Sigmoid colon (tissue), 6 donors: ENCODE measurements at regions not wholly inside any gene's neighbourhood (a gene's known extent, or its start where the extent isn't known, plus 50 kb on each side); places are given as distances from the start of the nearest gene placed in this dataset.

ENCODE experiments used
- DNase-seq: peaks from one replicate; pipeline ENCODE4 v3.0.0-alpha.2; 2019
- H3K27ac ChIP-seq, 4 donors: fragments of 200-600 bp; sonication (generic); one replicate each; pipeline ENCODE4 v1.5.1; 2016 to 2019; ENCODE audit warnings: mild to moderate bottlenecking in 1 of 4
- H3K27me3 ChIP-seq, 3 donors: fragments of 200-600 bp; sonication (generic); one replicate each; pipeline ENCODE4 v1.5.1; 2019; ENCODE audit warnings: mild to moderate bottlenecking in 1 of 3
- H3K36me3 ChIP-seq, 4 donors: fragments of 200-600 bp; sonication (generic); one replicate each; pipeline ENCODE4 v1.5.1; 2016 to 2019
- H3K4me1 ChIP-seq, 4 donors: fragments of 200-600 bp; sonication (generic); one replicate each; pipeline ENCODE4 v1.5.1; 2017 to 2019
- H3K4me3 ChIP-seq, 4 donors: fragments of 200-600 bp; sonication (generic); one replicate each; pipeline ENCODE4 v1.5.1; 2017 to 2019; ENCODE audit warnings: mild to moderate bottlenecking in 2 of 4, moderate library complexity in 1 of 4
- H3K9me3 ChIP-seq, 4 donors: fragments of 200-600 bp in 3 of 4; sonication (generic) in 3 of 4; one replicate each; pipeline versions ENCODE4 v1.5.1 to v1.6.1; 2013 to 2019
- EP300 ChIP-seq, 4 donors: sonication (generic); formaldehyde crosslinking; IDR thresholded peaks; one replicate each; pipeline ENCODE4 v1.6.1; 2017; ENCODE audit warnings: antibody characterized with exemption in 4 of 4
- POLR2A ChIP-seq, 2 donors: fragments of 450-650 bp; IDR thresholded peaks; one replicate each; pipeline ENCODE4 v1.6.1; 2016; ENCODE audit warnings: antibody characterized with exemption in 2 of 2, mild to moderate bottlenecking in 2 of 2, moderate library complexity in 2 of 2
- POLR2AphosphoS5 ChIP-seq, 4 donors: sonication (generic); formaldehyde crosslinking; IDR thresholded peaks; one replicate each; pipeline ENCODE4 v1.6.1; 2017; ENCODE audit warnings: antibody characterized with exemption in 4 of 4
- WGBS, 2 donors: extraction: QIAGEN DNeasy Blood & Tissue Kit; methylation state at CpG; one replicate each; pipeline ENCODE4 v1.1.7; 2013; 5-methylcytosine and 5-hydroxymethylcytosine counted together
- intact Hi-C: fragments of 100-400 bp; cut with DNase I; formaldehyde crosslinking; loops from one replicate; pipeline ENCODE4 v1.15.1; 2023
- small RNA-seq, 3 donors: library from RNA; depleted of rRNA; stranded (forward); fragments of <200 nt; gene quantifications; one replicate each; pipeline ENCODE3, GENCODE V24; 2016
- TF ChIP-seq, protein P1 (sequence below), 4 experiments: fragments of 450-650 bp in 3 of 4; fragments of 200-600 bp in 1 of 4; IDR thresholded peaks; one replicate each; pipeline ENCODE4 v1.5.1; 2016 to 2019; ENCODE audit warnings: antibody characterized with exemption in 4 of 4, mild to moderate bottlenecking in 3 of 4, moderate library complexity in 2 of 4
- donor health status: healthy with polysubstance abuse.
- donor health status: healthy.

- TF ChIP-seq POLR2A (IDR thresholded peaks at IDR 0.05) (no peak), POLR2AphosphoS5 (IDR thresholded peaks at IDR 0.05) (no peak), EP300 (IDR thresholded peaks at IDR 0.05) (no peak)
- TF ChIP-seq, protein P1, sequence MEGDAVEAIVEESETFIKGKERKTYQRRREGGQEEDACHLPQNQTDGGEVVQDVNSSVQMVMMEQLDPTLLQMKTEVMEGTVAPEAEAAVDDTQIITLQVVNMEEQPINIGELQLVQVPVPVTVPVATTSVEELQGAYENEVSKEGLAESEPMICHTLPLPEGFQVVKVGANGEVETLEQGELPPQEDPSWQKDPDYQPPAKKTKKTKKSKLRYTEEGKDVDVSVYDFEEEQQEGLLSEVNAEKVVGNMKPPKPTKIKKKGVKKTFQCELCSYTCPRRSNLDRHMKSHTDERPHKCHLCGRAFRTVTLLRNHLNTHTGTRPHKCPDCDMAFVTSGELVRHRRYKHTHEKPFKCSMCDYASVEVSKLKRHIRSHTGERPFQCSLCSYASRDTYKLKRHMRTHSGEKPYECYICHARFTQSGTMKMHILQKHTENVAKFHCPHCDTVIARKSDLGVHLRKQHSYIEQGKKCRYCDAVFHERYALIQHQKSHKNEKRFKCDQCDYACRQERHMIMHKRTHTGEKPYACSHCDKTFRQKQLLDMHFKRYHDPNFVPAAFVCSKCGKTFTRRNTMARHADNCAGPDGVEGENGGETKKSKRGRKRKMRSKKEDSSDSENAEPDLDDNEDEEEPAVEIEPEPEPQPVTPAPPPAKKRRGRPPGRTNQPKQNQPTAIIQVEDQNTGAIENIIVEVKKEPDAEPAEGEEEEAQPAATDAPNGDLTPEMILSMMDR (IDR thresholded peaks at IDR 0.05): no peak
- Histone ChIP-seq H3K27me3 (no peaks in the 10 kb centered on the region), H3K4me3 (no peak overlapping the region), H3K4me1 (peaks cover 0 to 3% (median 0%) of the 10 kb centered on the region in 4 donors), H3K27ac (no peak overlapping the region), H3K9me3 (no peaks in the 10 kb centered on the region), H3K36me3 (no peaks in the 10 kb centered on the region)
- 69 to 75% methylated on average over 14 of the region's 14 CpGs for WGBS, 2 donors
- intact Hi-C loops: no loop called here
- no peak for DNase-seq
Observed at GRCh38 chr14:89466944-89467343, 49.9 kb upstream of the FOXN3 start.

Small RNAs in the stretch of these regions (small RNA-seq; reads per million reads assigned to genes)
- gene RF00019 (0 reads per million in 3 donors), gene RN7SKP107 (0 reads per million in 3 donors)
